ENCODE measurements at regions not wholly inside any gene's neighbourhood (a gene's known extent, or its start where the extent isn't known, plus 50 kb on each side); places are given as distances from the start of the nearest gene placed in this dataset.
"Not testable (repeated sequence)": the region's sequence is repeated elsewhere in the genome, so short reads cannot be mapped to it uniquely, and the experiment has no call there.

DNA sequence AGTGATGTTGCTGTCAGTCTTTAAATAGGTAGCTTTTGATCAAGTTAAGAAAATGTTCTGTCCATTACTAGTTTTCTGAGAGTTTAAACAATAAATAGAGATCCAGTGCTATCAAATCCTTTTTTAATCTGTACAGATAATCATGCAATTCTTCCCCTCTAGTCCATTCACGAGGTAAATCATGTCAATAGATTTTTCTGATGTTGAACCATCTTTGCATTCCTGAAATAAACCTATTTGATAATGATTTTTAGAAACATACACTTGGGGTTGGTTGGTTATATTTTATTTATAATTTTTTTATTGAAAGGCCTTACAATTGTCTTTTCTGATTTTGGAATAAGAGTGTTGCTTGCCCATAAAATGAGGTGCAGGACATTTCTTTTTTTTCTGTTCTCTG lies 95.0 kb downstream of the FAM53A start:
- no peak overlapping the region for H3K4me3 ChIP-seq (ENCODE audit: control insufficient read depth, low read depth, low read length)
- TF ChIP-seq, protein P1, sequence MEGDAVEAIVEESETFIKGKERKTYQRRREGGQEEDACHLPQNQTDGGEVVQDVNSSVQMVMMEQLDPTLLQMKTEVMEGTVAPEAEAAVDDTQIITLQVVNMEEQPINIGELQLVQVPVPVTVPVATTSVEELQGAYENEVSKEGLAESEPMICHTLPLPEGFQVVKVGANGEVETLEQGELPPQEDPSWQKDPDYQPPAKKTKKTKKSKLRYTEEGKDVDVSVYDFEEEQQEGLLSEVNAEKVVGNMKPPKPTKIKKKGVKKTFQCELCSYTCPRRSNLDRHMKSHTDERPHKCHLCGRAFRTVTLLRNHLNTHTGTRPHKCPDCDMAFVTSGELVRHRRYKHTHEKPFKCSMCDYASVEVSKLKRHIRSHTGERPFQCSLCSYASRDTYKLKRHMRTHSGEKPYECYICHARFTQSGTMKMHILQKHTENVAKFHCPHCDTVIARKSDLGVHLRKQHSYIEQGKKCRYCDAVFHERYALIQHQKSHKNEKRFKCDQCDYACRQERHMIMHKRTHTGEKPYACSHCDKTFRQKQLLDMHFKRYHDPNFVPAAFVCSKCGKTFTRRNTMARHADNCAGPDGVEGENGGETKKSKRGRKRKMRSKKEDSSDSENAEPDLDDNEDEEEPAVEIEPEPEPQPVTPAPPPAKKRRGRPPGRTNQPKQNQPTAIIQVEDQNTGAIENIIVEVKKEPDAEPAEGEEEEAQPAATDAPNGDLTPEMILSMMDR (conservative IDR thresholded peaks at IDR 0.05; ENCODE audit: control insufficient read depth, insufficient read depth, low read depth, low read length), result no peak
- DNase-seq (ENCODE audit: low read depth), result no peak

DNA sequence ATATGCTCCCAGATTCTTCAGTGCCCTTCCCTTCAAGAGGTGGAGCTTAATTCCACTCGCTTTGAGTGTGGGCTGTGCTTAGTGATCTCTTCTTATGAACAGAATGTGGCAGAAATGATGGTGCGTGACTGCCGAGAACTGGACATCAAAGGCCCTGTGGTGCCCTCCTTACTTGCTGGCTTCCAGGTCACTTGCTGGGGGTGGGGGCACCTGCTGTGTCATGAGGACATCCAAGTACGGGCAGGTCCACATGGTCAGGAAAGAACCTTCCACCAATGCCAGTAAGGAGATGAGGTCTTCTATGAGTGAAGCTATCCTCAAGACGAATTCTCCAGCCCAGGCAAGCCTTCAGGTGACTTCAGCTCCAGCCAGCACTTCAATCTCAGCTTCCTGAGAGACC lies 95.8 kb downstream of the FAM53A start:
- TF ChIP-seq, protein P1 (conservative IDR thresholded peaks at IDR 0.05; ENCODE audit: control insufficient read depth, insufficient read depth, low read depth, low read length), result no peak
- DNase-seq (ENCODE audit: low read depth), result no peak
- no peak overlapping the region for H3K4me3 ChIP-seq (ENCODE audit: control insufficient read depth, low read depth, low read length)

DNA sequence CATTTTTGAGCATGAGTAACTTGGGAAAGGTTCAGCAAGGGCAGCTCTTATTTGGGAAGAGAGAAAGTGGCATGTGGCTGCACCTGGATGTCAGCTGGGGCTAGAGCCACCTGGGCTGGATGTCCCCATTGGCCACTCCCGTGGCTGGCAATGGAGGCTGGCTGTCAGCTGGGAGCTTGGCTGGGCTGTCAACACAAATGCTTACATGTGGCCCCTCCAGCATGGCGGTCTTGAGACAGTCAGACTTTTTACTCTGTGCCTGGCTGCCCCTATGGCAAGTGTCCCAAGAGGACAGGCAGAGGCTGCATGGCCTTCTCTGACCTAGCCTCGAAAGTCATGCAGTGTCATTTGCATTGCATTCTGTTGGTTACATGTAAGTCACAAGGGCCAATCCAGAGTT lies 99.6 kb downstream of the FAM53A start:
- DNase-seq (ENCODE audit: low read depth), result no peak
- TF ChIP-seq, protein P1 (conservative IDR thresholded peaks at IDR 0.05; ENCODE audit: control insufficient read depth, insufficient read depth, low read depth, low read length), result no peak
- H3K4me3 ChIP-seq (ENCODE audit: control insufficient read depth, low read depth, low read length), result no peak overlapping the region

DNA sequence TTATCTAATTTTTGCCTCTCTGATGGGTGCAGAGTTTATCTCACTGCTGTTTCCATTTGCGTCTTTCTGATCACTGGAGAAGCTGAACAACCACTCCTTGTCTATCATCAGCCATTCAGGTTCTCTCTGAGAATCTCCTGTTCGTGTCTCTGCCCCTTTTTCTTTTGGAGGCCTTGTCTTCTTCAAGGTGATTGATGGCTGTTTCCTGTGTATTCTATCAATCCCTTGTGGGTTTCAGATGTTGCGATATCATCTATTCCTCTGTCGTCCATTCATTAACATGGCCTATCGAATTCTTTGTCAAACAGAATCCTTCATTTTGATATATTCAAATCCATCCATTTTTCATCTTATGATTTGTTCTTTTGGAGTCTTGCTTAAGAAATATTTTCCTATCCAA lies 100.3 kb downstream of the FAM53A start:
- no peak for DNase-seq (ENCODE audit: low read depth)
- H3K4me3 ChIP-seq (ENCODE audit: control insufficient read depth, low read depth, low read length), result no peak overlapping the region
- TF ChIP-seq, protein P1 (conservative IDR thresholded peaks at IDR 0.05; ENCODE audit: control insufficient read depth, insufficient read depth, low read depth, low read length), result no peak

DNA sequence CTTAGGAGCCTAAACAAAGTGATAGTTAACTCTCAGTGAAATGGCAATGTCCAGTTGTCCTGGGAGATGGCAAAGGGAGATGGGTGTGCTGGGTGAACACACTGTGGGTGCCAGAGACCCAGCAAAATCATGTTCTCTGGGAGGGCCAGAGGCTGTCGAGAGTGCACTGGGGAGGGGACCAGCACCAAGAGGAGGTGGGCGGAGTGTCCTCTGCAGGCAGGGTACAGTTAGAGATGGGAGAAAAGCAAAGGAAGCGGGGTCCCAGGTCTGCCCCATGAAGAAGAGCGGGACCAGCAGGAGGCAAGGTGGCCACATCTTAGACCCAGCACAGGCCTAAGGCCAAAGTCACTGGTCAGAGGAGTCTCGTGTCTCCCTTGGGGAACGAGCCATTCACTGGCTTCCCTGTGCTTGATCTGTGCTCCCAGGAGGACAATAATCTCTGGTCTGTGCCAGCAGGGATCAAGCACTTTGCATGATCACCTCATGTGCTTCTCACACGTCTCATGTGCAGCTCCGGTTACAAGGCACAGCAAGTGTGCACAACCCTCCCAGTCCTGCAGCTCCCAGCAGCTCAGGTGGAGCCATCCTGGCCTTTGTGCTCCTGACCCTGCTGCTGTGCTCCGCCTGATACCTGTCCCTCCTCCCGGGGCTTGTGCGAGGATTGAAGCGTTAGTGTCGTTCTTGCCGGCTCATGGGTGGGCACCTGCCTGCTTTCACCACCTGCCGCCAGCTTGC lies 100.9 kb downstream of the FAM53A start:
- TF ChIP-seq, protein P1 (conservative IDR thresholded peaks at IDR 0.05; ENCODE audit: control insufficient read depth, insufficient read depth, low read depth, low read length), result no peak

DNA sequence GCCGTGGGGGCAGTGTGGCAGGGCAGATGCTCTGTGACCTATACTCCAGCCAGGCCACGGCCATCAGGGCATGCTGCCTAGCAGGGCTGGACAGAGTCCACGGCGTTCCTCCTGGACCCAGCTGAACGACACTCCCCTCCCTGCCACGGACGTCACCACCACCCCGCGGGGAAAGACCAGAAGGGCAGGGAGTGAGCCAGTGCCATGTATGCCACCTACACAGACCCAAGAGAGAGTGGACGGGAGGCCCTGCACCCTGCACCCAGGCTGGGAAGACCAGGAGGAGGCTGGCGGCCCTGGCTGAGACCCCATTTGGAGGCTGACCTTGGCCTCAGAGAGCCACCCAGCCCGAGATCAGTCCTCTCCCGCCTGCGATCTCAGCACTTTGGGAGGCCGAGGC lies 101.9 kb downstream of the FAM53A start:
- H3K4me3 ChIP-seq (ENCODE audit: control insufficient read depth, low read depth, low read length), result no peak overlapping the region
- TF ChIP-seq, protein P1 (conservative IDR thresholded peaks at IDR 0.05; ENCODE audit: control insufficient read depth, insufficient read depth, low read depth, low read length), result no peak
- no peak for DNase-seq (ENCODE audit: low read depth)

More for the DNA sequence above, 100.9 kb downstream of the FAM53A start:
- no peak for DNase-seq (ENCODE audit: low read depth)
- no peak overlapping the region for H3K4me3 ChIP-seq (ENCODE audit: control insufficient read depth, low read depth, low read length)

DNA sequence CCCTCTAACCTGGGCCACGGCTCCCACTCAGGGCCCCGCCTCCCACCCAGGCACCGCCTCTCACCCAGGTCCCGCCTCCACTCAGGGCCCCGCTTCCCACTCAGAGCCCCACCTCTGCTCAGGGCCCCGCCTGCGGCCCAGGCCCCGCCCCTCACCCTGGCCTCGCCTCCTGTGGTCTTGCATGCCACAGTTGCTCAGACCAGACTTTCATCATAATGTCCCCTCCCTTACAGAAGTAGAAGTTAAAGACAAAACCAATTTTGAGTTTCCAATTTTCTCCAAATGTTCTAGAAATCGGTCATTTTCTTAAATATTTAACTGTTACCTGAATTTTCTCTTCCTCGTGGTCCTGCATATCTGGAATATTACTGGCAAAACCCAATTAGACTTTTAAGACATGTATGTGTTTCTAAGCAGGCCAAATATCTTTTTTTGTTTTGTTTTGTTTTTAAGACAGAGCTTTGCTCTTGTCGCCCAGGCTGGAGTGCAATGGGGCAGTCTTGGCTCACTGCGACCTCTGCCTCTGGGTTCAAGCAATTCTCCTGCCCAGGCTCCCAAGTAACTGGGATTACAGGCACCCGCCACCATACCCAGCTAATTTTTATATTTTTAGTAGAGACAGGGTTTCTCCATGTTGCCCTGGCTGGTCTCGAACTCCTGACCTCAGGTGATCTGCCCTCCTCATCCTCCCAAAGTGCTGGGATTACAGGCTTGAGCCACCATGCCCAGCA lies 102.8 kb downstream of the FAM53A start:
- DNase-seq (ENCODE audit: low read depth), result peak; percentile 84
- not testable (repeated sequence) for H3K4me3 ChIP-seq (ENCODE audit: control insufficient read depth, low read depth, low read length)

DNA sequence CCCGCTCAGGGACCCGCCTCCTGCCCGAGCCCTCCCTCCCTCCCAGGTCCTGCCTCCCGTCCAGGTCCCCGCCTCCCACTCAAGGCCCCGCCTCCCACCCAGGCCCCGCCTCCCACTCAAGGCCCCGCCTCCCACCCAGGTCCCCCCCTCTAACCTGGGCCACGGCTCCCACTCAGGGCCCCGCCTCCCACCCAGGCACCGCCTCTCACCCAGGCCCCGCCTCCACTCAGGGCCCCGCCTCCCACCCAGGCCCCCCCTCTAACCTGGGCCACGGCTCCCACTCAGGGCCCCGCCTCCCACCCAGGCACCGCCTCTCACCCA lies 103.5 kb downstream of the FAM53A start:
- DNase-seq (ENCODE audit: low read depth), result peak; percentile 84
- not testable (repeated sequence) for H3K4me3 ChIP-seq (ENCODE audit: control insufficient read depth, low read depth, low read length)
